GM12878 (cell line): ENCODE measurements at regions not wholly inside any gene's neighbourhood (a gene's known extent, or its start where the extent isn't known, plus 50 kb on each side); places are given as distances from the start of the nearest gene placed in this dataset.

Experiments used
- ATAC-seq: fragments of 200-7000 bp; cut with Tn5 transposase; 3 replicates; pipeline ENCODE4 v1.9.1; 2020; ENCODE audit warnings: mild to moderate bottlenecking, moderate library complexity
- BruUV-seq: library from RNA; stranded (reverse); fragments of 400-500 nt; replicated peaks from 2 replicates; lab custom pipeline; 2021; lab: Mats Ljungman, UMichigan
- CTCF ChIA-PET: fragments of 300-600 bp; sonication (Branson Sonifier 250); formaldehyde crosslinking; extraction: SDS; loops from one replicate; lab custom pipeline; 2021; ENCODE audit warnings: inconsistent platforms; lab: Yijun Ruan, JAX
- POLR2A ChIA-PET: fragments of 350-600 bp; formaldehyde crosslinking; extraction: SDS; loops from one replicate; lab custom pipeline; 2021; ENCODE audit warnings: inconsistent platforms; lab: Charles Lee
- RAD21 ChIA-PET: fragments of 300-600 bp; sonication (Branson Sonifier 250); formaldehyde crosslinking; loops from one replicate; lab custom pipeline; 2023; ENCODE audit warnings: antibody characterized with exemption; ENCODE audit not compliant: unreplicated experiment; lab: Charles Lee
- SMC1A ChIA-PET: fragments of 300-600 bp; sonication (Branson Sonifier 250); formaldehyde crosslinking; loops from one replicate; lab custom pipeline; 2023; ENCODE audit not compliant: unreplicated experiment, uncharacterized antibody; lab: Charles Lee
- DNase-seq: peaks from one replicate; pipeline ENCODE4 v3.0.0-alpha.2; 2011; ENCODE audit warnings: low read depth, low spot score
- FAIRE-seq: peaks from 3 replicates; lab custom pipeline; 2011; peaks lifted over from hg19 to GRCh38; lab: Jason Lieb, UNC
- H2AFZ ChIP-seq: 2 replicates; pipeline ENCODE4 v1.6.0; 2011; ENCODE audit warnings: low read depth, low read length, control low read depth; ENCODE audit not compliant: control insufficient read depth
- H3K27ac ChIP-seq: 2 replicates; pipeline ENCODE4 v1.5.1; 2011; ENCODE audit warnings: control low read depth; ENCODE audit not compliant: control insufficient read depth, insufficient read depth
- H3K27me3 ChIP-seq, 2 experiments: replicated peaks in 1 of 2; 2 replicates each; pipeline versions ENCODE4 v1.6.0 to v1.6.1; 2011; ENCODE audit warnings: low read length in 1 of 2; ENCODE audit not compliant: control insufficient read depth in 2 of 2, insufficient read depth in 2 of 2
- H3K36me3 ChIP-seq, 2 experiments: 2 replicates each; pipeline ENCODE4 v1.5.1; 2011; ENCODE audit warnings: low read length in 1 of 2; ENCODE audit not compliant: control insufficient read depth in 2 of 2, insufficient read depth in 2 of 2
- H3K4me1 ChIP-seq: 2 replicates; pipeline ENCODE4 v1.6.1; 2011; ENCODE audit warnings: mild to moderate bottlenecking, low read length, moderate library complexity, mixed read lengths; ENCODE audit not compliant: control insufficient read depth, insufficient read depth
- H3K4me2 ChIP-seq: 2 replicates; pipeline ENCODE4 v1.6.0; 2011; ENCODE audit warnings: control low read depth; ENCODE audit not compliant: control insufficient read depth, insufficient read depth
- H3K4me3 ChIP-seq: fragments of 200-600 bp; sonication (generic); 2 replicates; pipeline ENCODE4 v1.5.1; 2016
- H3K79me2 ChIP-seq: 2 replicates; pipeline ENCODE4 v1.6.0; 2011; ENCODE audit warnings: low read length; ENCODE audit not compliant: control insufficient read depth, insufficient read depth
- H3K9ac ChIP-seq: 2 replicates; pipeline ENCODE4 v1.8.0; 2011; ENCODE audit warnings: low read length, control low read depth, mixed read lengths; ENCODE audit not compliant: control insufficient read depth, insufficient read depth
- H3K9me3 ChIP-seq: replicated peaks from 3 replicates; pipeline ENCODE4 v1.5.1; 2011; ENCODE audit warnings: mild to moderate bottlenecking, low read length; ENCODE audit not compliant: control insufficient read depth, insufficient read depth
- H4K20me1 ChIP-seq: 2 replicates; pipeline ENCODE4 v1.6.0; 2011; ENCODE audit not compliant: control insufficient read depth, insufficient read depth
- CHD1 ChIP-seq: IDR thresholded peaks from 2 replicates; pipeline ENCODE4 v1.6.1; 2012; ENCODE audit warnings: low read depth, low read length, improper control_type of control experiment
- ELK1 ChIP-seq: IDR thresholded peaks from 2 replicates; pipeline ENCODE4 v1.6.1; 2012; ENCODE audit warnings: low read depth, low read length, improper control_type of control experiment
- HSF1 ChIP-seq: fragments of 150-350 bp; IDR thresholded peaks from 2 replicates; pipeline ENCODE4 v1.6.1; 2014; ENCODE audit warnings: mild to moderate bottlenecking, low read depth, low read length
- MEF2A ChIP-seq: IDR thresholded peaks from 2 replicates; pipeline ENCODE4 v1.6.1; 2011; ENCODE audit warnings: low read depth, mild to moderate bottlenecking, low read length, moderate library complexity; ENCODE audit not compliant: insufficient read depth
- RCOR1 ChIP-seq: conservative IDR thresholded peaks from 2 replicates; pipeline ENCODE4 v1.6.1; 2012; ENCODE audit warnings: low read depth, low read length, improper control_type of control experiment
- RELA ChIP-seq: fragments of 450-650 bp; IDR thresholded peaks from 2 replicates; pipeline ENCODE4 v1.8.0; 2014; ENCODE audit warnings: borderline replicate concordance; ENCODE audit not compliant: partially characterized antibody
- SREBF2 ChIP-seq: IDR thresholded peaks from 2 replicates; pipeline ENCODE4 v1.6.1; 2012; ENCODE audit warnings: mild to moderate bottlenecking, low read length
- SRF ChIP-seq, 2 experiments: IDR thresholded peaks; 2 replicates each; pipeline ENCODE4 v1.6.1; 2011; ENCODE audit warnings: low read depth in 2 of 2, low read length in 2 of 2, mild to moderate bottlenecking in 1 of 2, moderate library complexity in 1 of 2
- WRNIP1 ChIP-seq: IDR thresholded peaks from 2 replicates; pipeline ENCODE4 v1.6.1; 2011; ENCODE audit warnings: low read depth, low read length, improper control_type of control experiment, borderline replicate concordance
- ZBTB33 ChIP-seq: fragments of 450-650 bp; IDR thresholded peaks from 2 replicates; pipeline ENCODE4 v1.6.1; 2017; ENCODE audit warnings: mild to moderate bottlenecking
- ZBTB4 ChIP-seq: fragments of 450-650 bp; formaldehyde crosslinking; IDR thresholded peaks from 2 replicates; pipeline ENCODE4 v1.4.0; 2022; ENCODE audit warnings: mild to moderate bottlenecking, moderate library complexity
- ZNF207 ChIP-seq: fragments of 450-650 bp; IDR thresholded peaks from 2 replicates; pipeline ENCODE4 v1.6.1; 2014; ENCODE audit warnings: antibody characterized with exemption, mild to moderate bottlenecking, borderline replicate concordance
- in situ Hi-C: fragments of 300-500 bp; cut with MboI; formaldehyde crosslinking; loops from 9 replicates; pipeline ENCODE4 v1.14.3; 2018; ENCODE audit warnings: mixed read lengths
- intact Hi-C: fragments of 100-400 bp; cut with micrococcal nuclease; formaldehyde crosslinking; loops from one replicate; pipeline ENCODE4 v1.14.2; 2022; ENCODE audit not compliant: unreplicated experiment

GRCh38 chr5:72673180-72673579 is 143.3 kb upstream of the TNPO1 start:
- no peaks in the 10 kb centered on the region for H4K20me1 ChIP-seq
- no TSS peak for BruUV-seq
- CTCF ChIA-PET = no interaction called here

More at GRCh38 chr5:72673180-72673579, 143.3 kb upstream of the TNPO1 start:
- RAD21 ChIA-PET = no interaction called here
- in situ Hi-C loops = no loop called here
- H3K4me3 ChIP-seq = no peak overlapping the region
- no peak for FAIRE-seq
- no peak for ATAC-seq
- DNase-seq = no peak
- TF ChIP-seq ZBTB4 (CRISPR knock-in tag) (no peak), ZNF207 (no peak), RELA (no peak), ELK1 (no peak), HSF1 (no peak), ZBTB33 (no peak), SREBF2 (no peak), MEF2A (no peak), RCOR1 (no peak), CHD1 (no peak), SRF (IDR thresholded peaks at IDR 0.05; ENCODE audit: low read depth in 2 of 2, low read length in 2 of 2) (no peak), WRNIP1 (no peak)
- H3K4me1 ChIP-seq = no peaks in the 10 kb centered on the region
- H2AFZ ChIP-seq = no peak overlapping the region
- no peaks in the 10 kb centered on the region for H3K79me2 ChIP-seq
- no peak overlapping the region for H3K9ac ChIP-seq
- H3K4me2 ChIP-seq = no peak overlapping the region
- intact Hi-C loops = no loop called here
- POLR2A ChIA-PET = no interaction called here
- SMC1A ChIA-PET = no interaction called here
- no peaks in the 10 kb centered on the region for H3K9me3 ChIP-seq
- H3K27me3 ChIP-seq = no peaks in the 10 kb centered on the region
- no peak overlapping the region for H3K27ac ChIP-seq
- H3K36me3 ChIP-seq = no peaks in the 10 kb centered on the region
